ENCODE measurements at regions not wholly inside any gene's neighbourhood (a gene's known extent, or its start where the extent isn't known, plus 50 kb on each side); places are given as distances from the start of the nearest gene placed in this dataset.

DNA sequence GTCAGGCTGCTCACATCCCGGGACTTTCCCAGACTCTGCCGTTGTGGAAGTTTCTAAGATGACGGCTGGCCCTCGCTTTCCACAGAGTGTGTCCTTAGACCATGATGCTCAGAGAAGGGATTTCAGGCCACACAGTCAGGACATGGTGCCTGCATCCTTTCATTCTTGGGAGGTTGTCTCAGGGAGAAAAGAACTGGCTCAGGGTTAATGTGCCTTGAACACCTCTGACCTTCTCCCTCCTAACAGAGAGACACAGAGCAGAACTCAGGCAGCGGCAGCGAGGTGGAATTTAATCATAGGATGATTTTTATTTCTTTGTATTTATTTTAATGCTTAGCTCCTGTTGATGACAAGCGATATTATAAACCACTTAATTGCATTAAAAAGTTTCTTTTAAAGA, 96.9 kb upstream of the ATP2B2 start:
- Histone ChIP-seq H3K79me2 (ENCODE audit: control insufficient read depth, insufficient read depth, low read length) (no peaks in the 10 kb centered on the region), H3K9me3 (replicated peaks; ENCODE audit: control insufficient read depth, insufficient read depth, low read length) (no peaks in the 10 kb centered on the region), H3K27ac (ENCODE audit: insufficient read depth, low read depth, low read length) (no peak overlapping the region), H3K9me1 (replicated peaks; ENCODE audit: control insufficient read depth, extremely low read depth, insufficient read depth, low read length) (no peaks in the 10 kb centered on the region), H3K9ac (replicated peaks; ENCODE audit: extremely low read depth, insufficient read depth, low read length) (no peak overlapping the region), H3K27me3 (ENCODE audit: control insufficient read depth in 2 of 2, insufficient read depth in 2 of 2, low read length in 2 of 2) (no peaks in the 10 kb centered on the region), H3K4me2 (ENCODE audit: insufficient read depth, low read length) (no peak overlapping the region), H3K4me1 (ENCODE audit: control insufficient read depth, extremely low read depth, insufficient read depth, low read length) (no peaks in the 10 kb centered on the region), H4K20me1 (replicated peaks; ENCODE audit: control insufficient read depth, extremely low read depth, insufficient read depth, low read length) (no peaks in the 10 kb centered on the region), H3K36me3 (ENCODE audit: control insufficient read depth in 2 of 2, extremely low read depth in 1 of 2, insufficient read depth in 2 of 2, low read length in 2 of 2) (no peaks in the 10 kb centered on the region), H3K4me3 (replicated peaks in 1 of 3; ENCODE audit: insufficient read depth in 1 of 3, low read depth in 1 of 3, low read length in 3 of 3) (no peak overlapping the region), H2AFZ (ENCODE audit: low read depth, low read length) (no peak overlapping the region)
- DNase-seq (ENCODE audit: low read depth, low spot score) (no peak), FAIRE-seq (no peak)
- intact Hi-C loops (cut with micrococcal nuclease) (no loop called here), dilution Hi-C loops (cut with MboI; ENCODE audit: extremely low pct_ligation_motif_present, low sequenced_read_pairs) (no loop called here)
- ChIA-PET CTCF (no interaction called here), POLR2A (no interaction called here)
- BruUV-seq (replicated peaks), result no TSS peak
- TF ChIP-seq POLR2AphosphoS5 (IDR thresholded peaks at IDR 0.05; ENCODE audit: insufficient read depth, low read depth, low read length), result no peak
- no peak for TF ChIP-seq MYC (IDR thresholded peaks at IDR 0.05; ENCODE audit: low read depth, low read length)
- TF ChIP-seq, protein P1, sequence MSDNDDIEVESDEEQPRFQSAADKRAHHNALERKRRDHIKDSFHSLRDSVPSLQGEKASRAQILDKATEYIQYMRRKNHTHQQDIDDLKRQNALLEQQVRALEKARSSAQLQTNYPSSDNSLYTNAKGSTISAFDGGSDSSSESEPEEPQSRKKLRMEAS (IDR thresholded peaks at IDR 0.05; ENCODE audit: insufficient read depth, insufficient read length), result no peak
- TF ChIP-seq FOS (IDR thresholded peaks at IDR 0.05; ENCODE audit: borderline replicate concordance, insufficient read depth, low read length), result no peak
- TF ChIP-seq, protein P2, sequence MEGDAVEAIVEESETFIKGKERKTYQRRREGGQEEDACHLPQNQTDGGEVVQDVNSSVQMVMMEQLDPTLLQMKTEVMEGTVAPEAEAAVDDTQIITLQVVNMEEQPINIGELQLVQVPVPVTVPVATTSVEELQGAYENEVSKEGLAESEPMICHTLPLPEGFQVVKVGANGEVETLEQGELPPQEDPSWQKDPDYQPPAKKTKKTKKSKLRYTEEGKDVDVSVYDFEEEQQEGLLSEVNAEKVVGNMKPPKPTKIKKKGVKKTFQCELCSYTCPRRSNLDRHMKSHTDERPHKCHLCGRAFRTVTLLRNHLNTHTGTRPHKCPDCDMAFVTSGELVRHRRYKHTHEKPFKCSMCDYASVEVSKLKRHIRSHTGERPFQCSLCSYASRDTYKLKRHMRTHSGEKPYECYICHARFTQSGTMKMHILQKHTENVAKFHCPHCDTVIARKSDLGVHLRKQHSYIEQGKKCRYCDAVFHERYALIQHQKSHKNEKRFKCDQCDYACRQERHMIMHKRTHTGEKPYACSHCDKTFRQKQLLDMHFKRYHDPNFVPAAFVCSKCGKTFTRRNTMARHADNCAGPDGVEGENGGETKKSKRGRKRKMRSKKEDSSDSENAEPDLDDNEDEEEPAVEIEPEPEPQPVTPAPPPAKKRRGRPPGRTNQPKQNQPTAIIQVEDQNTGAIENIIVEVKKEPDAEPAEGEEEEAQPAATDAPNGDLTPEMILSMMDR (IDR thresholded peaks at IDR 0.05; ENCODE audit: extremely low read depth in 1 of 2, insufficient read depth in 1 of 2, low read depth in 1 of 2, low read length in 2 of 2), result no peak
- no peak for TF ChIP-seq GATA2 (IDR thresholded peaks at IDR 0.05; ENCODE audit: insufficient read depth, insufficient read length, low read depth, low read length)
- TF ChIP-seq JUN (IDR thresholded peaks at IDR 0.05; ENCODE audit: borderline replicate concordance, insufficient read depth, insufficient read length, low read depth), result no peak
- TF ChIP-seq POLR2A (IDR thresholded peaks at IDR 0.05; ENCODE audit: low read depth, low read length), result no peak
- TF ChIP-seq EZH2 (IDR thresholded peaks at IDR 0.05; ENCODE audit: borderline replicate concordance, low read depth, low read length, severe bottlenecking), result no peak
